ENCODE measurements at regions not wholly inside any gene's neighbourhood (a gene's known extent, or its start where the extent isn't known, plus 50 kb on each side); places are given as distances from the start of the nearest gene placed in this dataset.
"Not testable (repeated sequence)": the region's sequence is repeated elsewhere in the genome, so short reads cannot be mapped to it uniquely, and the experiment has no call there.

DNA sequence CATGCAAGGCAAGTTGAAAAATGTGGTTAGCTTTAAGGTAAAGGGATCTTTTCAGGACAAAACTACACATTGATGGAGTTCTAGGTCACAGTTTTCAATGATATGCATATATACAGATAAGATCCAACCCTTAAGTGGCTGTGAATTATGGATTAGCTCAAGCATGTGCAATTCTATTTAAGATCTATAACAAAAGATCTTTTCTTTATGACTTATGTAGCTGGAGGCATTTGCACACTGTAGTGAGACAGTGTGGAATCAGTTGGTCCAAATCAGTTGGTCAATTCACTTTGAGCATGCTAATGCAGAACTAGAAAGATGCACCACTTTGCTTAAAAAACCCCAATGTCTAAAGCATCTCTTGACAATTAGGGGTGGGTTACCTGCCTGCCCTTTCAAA, 417.1 kb upstream of the ZEB2 start:
- DNase-seq (ENCODE audit: low spot score): no peak

DNA sequence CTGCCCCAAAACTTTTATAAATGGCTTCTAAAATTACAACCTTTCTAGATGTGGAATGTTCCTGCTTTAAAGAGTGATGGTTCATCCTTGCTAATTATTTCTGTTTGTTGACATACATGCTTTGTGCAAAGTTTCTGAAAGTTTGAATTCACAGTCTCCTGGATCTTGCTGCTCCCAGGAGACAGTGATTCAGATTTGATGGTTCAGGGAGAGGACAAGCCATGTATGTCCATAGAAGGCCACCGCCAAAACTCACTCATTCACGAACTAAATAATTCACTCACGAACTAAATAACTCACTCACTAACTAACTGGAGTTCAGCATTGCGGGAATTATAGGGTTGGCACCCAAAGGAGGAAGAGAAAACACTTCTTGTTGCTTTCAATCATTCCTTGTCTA, 416.5 kb upstream of the ZEB2 start:
- no peak for DNase-seq (ENCODE audit: low spot score)

DNA sequence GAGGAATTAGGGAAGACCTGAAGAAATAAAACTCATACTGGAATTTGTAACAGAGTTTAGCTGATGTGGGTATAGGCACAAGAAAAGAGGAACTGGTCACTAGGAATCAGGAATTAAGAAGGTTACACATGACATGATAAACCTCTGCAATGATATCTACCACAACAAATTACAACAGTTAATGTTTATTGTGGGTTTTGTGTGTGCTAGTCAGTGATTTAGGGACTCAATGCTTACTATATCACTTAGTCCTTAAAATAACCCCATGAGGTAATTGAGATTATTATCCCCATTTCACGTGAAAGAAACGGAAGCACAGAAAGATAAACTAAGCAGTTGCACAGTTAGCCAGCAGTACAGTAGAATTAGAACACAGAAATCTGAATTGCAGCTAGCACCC, 415.8 kb upstream of the ZEB2 start:
- DNase-seq (ENCODE audit: low spot score): no peak

DNA sequence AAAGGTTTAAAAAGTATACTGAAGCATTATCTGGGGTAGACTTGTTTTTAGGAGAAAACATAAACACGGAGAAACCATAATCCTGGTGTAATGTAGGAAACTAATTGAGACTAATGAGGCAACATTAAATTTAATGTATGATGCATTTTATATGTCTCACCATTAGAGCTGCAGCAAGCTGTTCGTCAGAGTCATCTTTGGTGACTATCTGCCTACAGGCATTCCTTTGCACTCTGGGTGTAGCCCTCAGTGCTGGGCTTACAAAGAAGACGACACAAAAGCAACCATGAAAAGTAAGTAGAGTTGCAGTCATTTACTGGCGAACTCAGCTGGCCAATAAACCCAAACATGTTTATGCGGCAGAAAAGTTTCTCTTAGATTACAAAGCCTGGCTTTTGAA, 415.3 kb upstream of the ZEB2 start:
- no peak for DNase-seq (ENCODE audit: low spot score)

DNA sequence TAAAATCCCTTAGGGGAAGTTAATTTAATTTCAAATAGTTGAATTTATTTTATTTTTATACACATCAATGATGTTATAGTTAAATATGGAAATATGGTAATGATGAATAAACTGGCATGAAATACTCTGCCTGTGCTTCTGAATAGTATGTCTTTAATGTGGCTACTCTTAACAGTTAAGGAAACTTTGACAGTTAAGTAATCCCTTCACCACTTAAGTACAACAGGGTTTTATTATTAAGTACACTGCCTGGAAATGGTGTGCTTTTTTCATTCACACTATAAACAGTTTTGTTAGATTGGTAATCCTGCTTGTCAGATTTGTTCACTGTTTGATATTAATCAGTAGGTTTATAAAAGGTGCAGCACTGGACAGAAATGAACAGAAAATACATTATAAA, 412.0 kb upstream of the ZEB2 start:
- DNase-seq (ENCODE audit: low spot score): no peak

DNA sequence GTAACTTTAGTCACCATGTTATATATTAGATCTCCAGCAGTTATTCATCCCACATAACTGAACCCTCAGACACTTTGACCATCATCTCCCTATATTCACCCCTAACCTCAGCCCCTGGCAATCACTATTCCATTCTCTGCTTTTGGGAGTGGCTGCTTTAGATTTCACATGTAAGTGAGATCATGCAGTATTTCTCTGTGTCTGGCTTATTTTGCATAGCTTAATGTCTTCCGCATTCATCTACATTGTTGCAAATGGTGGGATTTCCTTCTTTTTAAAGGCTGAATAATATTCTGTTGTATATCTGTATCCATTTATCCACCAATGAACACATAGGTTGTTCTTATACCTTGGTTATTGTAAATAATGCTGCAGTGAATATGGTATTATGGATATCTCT, 411.6 kb upstream of the ZEB2 start:
- DNase-seq (ENCODE audit: low spot score): no peak

DNA sequence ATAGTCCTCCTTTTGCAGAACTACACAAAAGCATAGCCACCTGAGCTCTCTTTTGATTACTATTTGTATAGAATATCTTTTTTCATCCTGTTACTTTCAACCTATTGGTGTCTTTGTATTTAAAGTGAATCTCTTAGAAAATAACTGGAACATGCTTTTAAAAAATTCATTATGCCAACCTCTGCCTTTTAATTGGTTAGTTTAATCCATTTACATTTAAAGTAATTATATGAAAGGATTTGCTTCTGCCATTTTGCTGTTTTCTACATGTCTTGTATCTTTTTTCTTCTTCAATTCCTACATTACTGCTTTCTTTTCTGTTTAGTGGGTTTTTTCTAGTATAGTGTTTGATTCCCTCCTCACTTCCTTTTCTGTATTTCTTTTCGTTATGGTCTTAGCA, 407.5 kb upstream of the ZEB2 start:
- DNase-seq (ENCODE audit: low spot score): no peak

DNA sequence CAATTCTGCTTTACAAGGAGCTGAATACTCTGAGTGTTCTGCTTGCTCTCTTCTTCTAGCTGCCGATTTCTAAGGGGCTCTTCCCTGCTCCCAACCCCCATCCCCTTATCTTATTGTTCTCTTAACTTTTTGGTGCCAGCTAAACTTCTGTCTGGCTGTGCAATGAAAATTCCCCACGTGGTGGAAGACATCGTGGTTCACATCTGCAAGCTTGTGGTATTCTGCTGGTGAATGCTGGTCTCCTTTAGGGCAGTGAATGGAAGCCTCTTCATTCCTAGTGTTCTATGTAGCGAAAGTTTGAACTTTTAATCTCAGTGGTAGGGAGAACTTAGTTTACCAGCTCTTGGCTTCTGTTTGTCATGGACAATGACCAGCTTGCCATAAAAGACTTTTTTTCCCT, 406.0 kb upstream of the ZEB2 start:
- DNase-seq (ENCODE audit: low spot score): no peak

DNA sequence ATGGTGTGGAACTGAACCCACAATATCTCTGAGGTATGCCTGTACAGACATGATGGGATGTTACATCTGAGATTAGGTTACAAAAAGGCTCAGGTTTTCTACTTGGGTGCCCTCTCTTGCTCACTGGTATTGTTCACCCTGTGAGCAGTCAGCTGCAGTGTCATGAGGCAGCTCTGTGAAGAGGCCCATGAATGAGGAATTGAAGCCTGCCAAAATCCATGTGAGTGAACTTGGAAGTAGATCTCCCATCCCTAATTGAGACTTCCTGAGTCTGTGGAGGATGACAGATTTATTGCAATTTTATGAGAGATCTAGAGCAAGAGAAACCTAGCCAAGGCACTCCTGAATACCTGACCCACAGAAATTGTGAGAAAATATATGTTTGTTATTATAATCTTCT, 404.9 kb upstream of the ZEB2 start:
- DNase-seq (ENCODE audit: low spot score): no peak

DNA sequence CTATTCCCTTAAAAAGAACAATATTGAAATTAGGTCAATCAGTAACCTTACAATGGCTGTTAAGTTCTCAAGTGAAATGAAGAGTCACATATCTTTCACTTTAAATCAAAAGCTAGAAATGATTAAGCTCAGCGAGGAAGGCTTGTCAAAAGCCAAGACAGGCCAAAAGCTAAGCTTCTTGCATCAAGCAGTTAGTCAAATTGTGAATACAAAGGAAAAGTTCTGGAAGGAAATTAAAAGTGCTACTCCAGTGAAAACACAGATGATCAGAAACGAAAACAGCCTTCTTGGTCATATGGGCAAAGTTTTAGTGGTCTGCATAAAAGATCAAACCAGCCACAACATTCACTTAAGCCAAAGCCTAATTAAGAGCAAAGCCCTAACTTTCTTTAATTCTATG, 402.6 kb upstream of the ZEB2 start:
- DNase-seq (ENCODE audit: low spot score): no peak

DNA sequence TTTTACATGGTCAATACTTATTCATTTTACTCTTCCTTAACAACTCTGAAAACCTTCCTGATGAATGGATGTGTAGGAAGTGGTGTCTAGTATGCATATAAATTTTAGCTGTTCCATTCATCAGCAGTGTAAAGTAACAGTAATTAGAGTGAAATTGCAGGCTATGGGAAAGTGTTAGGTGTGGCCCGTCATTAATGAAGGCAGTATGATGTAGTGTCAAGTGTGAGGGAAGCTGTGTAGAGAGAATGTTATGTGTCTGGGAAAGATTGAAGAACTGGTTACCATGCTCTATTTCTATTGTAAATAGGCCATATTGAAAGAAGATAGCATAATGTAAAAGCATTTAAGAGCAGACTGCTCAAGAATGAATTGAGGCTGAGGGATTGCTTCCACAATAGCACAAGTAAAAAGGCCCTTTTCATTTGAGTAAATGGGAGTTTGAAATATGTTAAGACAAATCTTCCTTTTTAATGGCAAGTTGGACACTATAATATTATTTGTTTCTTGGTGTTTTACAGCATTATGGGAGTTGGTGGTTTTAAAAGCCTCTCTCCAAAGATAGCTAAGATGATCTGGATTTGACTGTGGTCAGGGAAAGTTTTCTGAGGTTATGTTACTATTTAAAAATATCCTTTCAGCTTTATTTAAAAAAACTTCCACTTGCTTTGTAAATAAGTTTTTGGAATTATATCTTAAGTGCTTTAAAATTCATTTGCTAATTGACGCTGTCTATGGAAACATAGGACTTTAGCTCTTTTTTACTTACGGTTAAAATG, 401.0 kb upstream of the ZEB2 start:
- no peak for DNase-seq (ENCODE audit: low spot score)

DNA sequence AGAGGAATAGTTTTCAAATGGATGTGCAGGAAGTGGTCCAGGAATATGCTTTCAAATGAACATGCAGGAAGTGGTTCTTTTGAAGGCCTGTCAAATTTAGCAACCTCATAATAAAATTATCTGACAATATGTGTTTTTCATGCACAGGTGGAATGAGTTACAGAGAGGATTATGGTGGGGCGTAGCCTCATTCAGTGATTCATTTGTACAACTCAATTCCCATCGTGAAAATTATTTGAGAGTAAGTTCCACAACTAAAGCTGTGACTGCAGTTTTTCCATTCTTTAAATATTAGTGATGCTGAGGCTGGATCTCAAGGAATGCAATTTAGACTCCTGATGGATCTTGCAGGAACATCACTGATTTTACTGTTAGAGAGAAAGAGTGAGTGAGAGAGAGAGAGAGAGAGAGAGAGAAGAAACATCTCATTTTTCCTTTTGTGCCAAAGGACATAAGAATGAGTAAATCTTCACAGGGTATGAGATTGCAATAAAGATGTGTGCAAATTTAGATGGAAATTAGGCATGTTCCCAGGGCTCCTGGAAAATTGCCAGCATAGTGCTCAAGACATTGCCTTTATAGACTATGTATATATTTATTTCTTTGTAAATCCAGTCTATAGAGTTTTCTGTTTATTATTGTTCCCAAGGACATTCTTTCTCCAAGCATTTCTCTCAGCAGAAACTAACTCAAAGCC, 394.9 kb upstream of the ZEB2 start:
- DNase-seq (ENCODE audit: low spot score): no peak

DNA sequence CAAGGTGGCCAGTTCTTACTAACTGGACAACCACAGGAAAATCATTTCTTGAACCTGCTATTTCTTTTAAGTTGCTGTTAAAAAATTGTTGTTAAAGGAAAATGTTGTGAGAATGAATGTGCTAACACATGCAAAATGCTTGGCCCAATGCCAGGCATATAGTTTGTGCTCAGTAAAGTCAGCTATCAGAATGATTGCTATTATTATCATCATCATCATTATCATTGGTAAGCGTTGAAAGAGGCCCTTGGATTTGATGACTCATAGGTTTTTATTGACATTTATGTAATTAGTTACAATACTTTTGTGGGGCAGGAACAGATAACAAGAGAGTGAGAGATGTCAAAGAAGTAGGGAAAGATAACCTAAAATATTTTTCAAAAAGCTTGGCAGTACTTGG, 394.2 kb upstream of the ZEB2 start:
- no peak for DNase-seq (ENCODE audit: low spot score)

DNA sequence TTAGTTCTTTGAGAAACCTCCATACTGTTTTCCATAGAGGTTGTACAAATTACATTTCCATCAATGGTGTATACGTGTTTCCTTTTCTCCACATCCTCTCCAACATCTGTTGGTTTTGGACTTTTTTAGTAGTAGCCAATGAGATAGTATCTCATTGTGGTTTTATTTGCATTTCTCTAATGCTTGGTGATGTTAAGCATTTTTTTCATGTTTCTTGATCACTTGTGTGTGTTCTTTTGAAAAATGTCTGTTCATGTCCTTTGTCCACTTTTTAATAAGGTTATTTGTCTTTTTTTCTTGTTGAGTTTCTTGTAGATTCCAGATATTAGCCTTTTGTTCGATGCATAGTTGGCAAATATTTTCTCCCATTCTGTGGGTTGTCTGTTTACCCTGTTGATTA, 392.3 kb upstream of the ZEB2 start:
- no peak for DNase-seq (ENCODE audit: low spot score)

DNA sequence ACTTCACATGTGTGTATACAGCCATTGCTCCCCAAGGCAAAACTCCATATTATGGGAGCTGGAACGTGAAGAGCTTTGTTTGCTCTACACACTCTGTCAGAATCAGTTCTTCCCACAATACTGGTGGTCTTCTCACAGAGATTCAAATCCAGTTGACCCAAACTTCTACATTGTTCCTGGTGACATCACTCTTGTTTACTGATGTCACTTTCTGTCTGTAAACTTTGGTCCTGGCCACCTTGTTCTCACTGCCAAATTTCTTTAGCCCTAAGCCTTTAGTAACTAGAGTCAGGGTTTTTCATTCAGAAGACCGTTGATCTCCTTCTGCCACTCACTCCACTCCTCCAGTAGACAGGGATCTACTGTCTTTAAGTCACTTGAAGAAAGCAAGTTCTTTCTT, 386.0 kb upstream of the ZEB2 start:
- no peak for DNase-seq (ENCODE audit: low spot score)

DNA sequence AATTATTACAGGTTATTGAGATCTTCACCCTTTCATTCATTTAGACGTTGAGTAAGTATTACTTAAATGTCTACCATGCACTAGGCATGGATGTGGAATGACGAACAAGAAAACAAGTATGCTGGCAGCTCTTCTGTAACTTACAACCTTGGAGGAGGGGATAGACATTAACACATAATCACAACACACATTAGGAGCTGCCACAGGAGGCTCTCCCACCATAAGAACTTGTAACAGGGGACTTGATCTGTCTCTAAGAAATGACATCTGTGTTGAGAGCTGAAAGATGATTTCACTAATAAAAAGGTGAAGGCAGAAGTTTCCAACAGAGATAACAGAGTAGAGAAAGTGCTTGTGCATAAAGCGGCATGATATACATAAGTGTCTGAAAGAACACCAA, 384.7 kb upstream of the ZEB2 start:
- no peak for DNase-seq (ENCODE audit: low spot score)

DNA sequence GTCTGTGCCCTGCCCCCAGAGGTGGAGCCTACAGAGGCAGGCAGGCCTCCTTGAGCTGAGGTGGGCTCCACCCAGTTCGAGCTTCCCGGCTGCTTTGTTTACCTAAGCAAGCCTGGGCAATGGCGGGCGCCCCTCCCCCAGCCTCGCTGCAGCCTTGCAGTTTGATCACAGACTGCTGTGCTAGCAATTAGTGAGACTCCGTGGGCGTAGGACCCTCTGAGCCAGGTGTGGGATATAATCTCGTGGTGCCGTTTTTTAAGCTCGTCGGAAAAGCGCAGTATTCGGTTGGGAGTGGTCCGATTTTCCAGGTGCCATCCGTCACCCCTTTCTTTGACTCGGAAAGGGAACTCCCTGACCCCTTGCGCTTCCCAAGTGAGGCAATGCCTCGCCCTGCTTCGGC, 383.1 kb upstream of the ZEB2 start:
- not testable (repeated sequence) for DNase-seq (ENCODE audit: low spot score)

DNA sequence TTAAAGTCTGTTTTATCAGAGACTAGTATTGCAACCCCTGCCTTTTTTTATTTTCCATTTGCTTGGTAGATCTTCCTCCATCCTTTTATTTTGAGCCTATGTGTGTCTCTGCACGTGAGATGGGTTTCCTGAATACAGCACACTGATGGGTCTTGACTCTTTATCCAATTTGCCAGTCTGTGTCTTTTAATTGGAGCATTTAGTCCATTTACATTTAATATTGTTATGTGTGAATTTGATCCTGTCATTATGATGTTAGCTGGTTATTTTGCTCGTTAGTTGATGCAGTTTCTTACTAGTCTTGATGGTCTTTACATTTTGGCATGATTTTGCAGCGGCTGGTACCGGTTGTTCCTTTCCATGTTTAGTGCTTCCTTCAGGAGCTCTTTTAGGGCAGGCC, 381.5 kb upstream of the ZEB2 start:
- DNase-seq (ENCODE audit: low spot score): not testable (repeated sequence)

DNA sequence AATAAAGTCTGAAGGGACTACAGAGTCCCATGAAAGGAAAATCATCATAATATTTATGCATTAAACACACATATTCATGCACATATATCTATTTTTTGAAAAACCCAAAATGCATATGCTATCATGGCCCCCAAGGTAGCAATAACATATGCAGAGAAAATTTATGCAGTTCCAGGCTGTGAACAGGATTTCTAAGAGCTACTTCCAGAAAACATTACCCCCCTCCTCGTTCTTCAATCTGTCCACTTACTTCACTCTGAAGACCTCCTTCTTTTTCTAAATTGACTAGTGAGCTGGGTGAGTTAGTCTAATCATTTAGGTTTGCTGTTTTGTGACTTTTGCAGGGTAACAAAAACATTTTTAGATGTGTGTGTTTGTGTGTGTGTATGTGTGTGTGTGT, 376.4 kb upstream of the ZEB2 start:
- no peak for DNase-seq (ENCODE audit: low spot score)

DNA sequence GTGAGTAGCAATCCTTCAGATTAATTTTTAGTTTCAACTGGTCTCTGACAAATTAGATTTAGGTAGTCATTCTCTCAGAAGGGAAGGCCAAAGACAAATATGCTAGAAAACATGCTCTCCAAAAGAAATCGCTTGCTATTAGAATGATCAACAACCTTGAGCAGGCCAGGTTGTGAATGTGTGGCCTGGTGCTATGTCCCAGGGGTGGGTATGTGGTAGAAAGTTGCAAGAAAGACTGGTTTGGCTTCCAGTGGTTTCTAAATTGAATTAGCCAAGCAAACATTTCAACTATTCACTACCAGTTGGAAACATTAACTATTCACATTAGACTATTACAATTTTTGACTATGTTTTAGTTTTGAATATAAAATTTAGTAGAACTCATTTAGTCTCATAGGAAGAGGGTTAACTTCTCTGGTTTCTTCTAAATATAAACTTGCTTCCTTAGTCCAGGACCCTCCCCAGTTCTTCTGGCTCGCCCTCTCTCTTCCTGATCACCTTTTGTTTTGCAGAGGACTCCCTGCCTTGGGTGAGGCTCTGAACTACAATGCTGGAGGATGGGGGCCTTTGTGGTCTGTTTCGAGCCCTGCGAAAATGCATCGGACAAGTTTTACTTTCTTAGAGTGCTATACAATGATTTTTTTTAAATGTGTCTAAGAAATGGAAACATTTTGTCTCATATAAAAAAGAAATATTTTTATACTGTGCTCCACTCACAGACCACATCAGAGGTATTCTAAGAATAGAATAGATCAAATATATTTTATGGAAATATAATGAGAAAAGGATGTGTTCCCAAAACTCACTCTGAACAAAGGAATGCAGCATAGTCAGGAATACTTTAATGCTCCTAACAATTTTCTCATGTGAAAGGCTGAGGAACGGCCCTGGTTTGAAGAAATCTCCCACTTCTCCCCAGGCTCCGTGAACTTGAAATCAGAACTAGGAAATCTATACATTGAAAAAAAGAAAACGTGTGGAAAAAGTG, 375.0 kb upstream of the ZEB2 start:
- DNase-seq (ENCODE audit: low spot score): no peak

DNA sequence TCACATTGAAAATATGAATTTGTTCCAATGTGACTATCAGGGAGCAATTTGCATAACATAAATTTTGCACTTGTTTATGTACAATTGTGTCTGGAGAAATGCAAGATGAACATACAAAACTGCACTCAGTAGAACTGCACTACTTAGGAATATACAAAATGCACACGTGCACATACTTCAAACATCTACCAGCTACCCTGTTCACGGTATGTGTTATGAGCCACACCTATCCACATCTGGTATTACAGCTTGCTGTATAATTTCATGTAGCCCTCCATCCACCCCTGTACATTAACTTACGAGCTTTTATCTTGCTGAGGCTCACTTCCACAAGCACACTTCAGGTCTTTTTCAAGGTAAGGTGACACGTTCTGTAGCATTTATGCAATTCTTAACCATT, 373.5 kb upstream of the ZEB2 start:
- DNase-seq (ENCODE audit: low spot score): no peak

DNA sequence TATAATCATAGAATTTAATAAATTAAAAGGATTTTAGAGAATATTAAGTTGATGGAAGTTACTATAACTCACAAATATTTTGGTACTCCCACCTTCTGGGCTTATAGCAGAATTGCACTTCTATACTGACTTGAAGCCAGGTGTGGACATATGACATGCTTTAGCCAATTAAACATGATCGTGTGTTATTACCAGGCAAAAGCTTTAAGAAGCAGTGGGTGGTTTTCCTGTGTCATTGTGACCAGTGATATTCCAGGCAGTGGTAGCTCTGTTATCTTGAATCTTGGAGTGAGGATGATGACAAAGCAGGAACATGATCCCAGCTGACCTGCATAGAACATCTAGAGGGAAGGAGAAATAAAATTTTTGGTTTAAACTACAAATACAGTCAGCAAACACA, 370.9 kb upstream of the ZEB2 start:
- DNase-seq (ENCODE audit: low spot score): no peak

DNA sequence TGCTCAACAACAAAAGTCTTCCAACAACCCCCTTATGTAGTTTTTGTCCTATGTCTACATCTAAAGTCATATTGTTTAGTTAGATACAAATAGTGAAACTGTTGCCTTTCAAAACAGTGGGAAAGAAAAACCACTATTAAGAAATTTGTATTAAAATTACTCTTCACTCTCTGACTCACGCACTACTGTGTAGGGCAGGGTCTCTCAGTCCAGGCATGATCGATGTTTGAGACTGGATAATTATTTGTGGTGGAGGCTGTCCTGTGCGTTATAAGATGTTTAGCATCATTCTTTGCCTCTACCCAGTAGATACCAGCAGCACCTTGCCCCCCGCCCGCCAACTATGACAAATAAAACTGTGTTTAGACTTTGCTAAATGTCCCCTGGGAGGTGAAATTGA, 369.4 kb upstream of the ZEB2 start:
- no peak for DNase-seq (ENCODE audit: low spot score)

Measured in kidney capillary endothelial cell (primary cell).